Activated CD4-positive, alpha-beta T cell treated with anti-CD3 and anti-CD28 coated beads for 36 hours (primary cell): ENCODE measurements at regions not wholly inside any gene's neighbourhood (a gene's known extent, or its start where the extent isn't known, plus 50 kb on each side); places are given as distances from the start of the nearest gene placed in this dataset.

Experiments
- ATAC-seq: fragments of 200-7000 bp; cut with Tn5 transposase; one replicate; pipeline ENCODE4 v1.10.0; 2021; ENCODE audit warnings: mild to moderate bottlenecking, moderate library complexity
- CTCF ChIA-PET: fragments of 350-600 bp; sonication (Branson Sonifier 250); formaldehyde crosslinking; loops from one replicate; lab custom pipeline; 2021; ENCODE audit warnings: antibody characterized with exemption; lab: Charles Lee
- POLR2A ChIA-PET: fragments of 350-600 bp; sonication (Branson Sonifier 250); formaldehyde crosslinking; loops from one replicate; lab custom pipeline; 2021; ENCODE audit warnings: antibody characterized with exemption, inconsistent platforms; lab: Charles Lee
- DNase-seq: peaks from one replicate; pipeline ENCODE4 v3.0.0-alpha.2; 2020
- H3K27ac Mint-ChIP-seq: one replicate; pipeline ENCODE4 v1.8.0; 2021; ENCODE audit warnings: mixed read lengths
- H3K27me3 Mint-ChIP-seq: one replicate; pipeline ENCODE4 v1.8.0; 2021; ENCODE audit warnings: mixed read lengths
- H3K36me3 Mint-ChIP-seq: one replicate; pipeline ENCODE4 v1.8.0; 2021; ENCODE audit warnings: low read depth, mixed read lengths
- H3K4me1 Mint-ChIP-seq: one replicate; pipeline ENCODE4 v1.8.0; 2021; ENCODE audit warnings: mixed read lengths
- H3K4me3 Mint-ChIP-seq: one replicate; pipeline ENCODE4 v1.8.0; 2021; ENCODE audit warnings: mild to moderate bottlenecking, moderate library complexity, mixed read lengths
- H3K9me3 Mint-ChIP-seq: one replicate; pipeline ENCODE4 v1.8.0; 2021; ENCODE audit warnings: low read depth, mixed read lengths
- intact Hi-C, 2 experiments: fragments of 100-400 bp; cut with DNase I in 1 of 2; cut with micrococcal nuclease in 1 of 2; formaldehyde crosslinking; loops; one replicate each; pipeline versions ENCODE4 v1.14.2 to v1.15.1; 2022 to 2024; cut with DNase I, micrococcal nuclease

DNA sequence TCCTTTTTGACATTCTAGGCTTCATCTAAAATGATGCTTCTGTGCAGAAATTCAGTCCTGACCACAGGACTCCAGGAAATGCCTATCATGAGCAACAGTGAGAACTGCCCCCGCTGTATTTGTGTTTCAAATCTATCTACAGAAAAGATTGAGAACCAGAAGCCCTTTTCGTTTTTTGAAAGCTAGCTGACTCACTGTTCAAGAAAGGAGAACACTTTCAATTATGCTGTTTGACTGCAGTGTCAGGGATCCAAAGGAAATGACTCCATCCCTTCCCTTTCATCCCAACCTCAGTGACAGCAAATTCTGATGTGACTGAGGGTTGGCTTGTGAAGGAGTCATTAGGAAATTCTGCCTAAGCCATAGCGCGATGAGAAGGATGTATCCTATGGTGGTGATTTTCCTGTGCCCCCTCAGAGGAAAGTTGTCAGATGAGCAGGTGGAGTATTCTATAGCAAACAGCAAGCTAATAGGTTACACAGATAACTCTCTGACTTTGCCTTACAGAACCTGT lies 622.3 kb downstream of the TMEM114 start:
- Mint-ChIP-seq H3K4me1 (no peaks in the 10 kb centered on the region), H3K27me3 (no peaks in the 10 kb centered on the region), H3K4me3 (no peak overlapping the region), H3K9me3 (peaks cover 8% of the 10 kb centered on the region), H3K36me3 (no peaks in the 10 kb centered on the region), H3K27ac (no peak overlapping the region)
- intact Hi-C loops: no loop called here
- ChIA-PET POLR2A (no interaction called here), CTCF (no interaction called here)
- DNase-seq (no peak), ATAC-seq (no peak)

- Mint-ChIP-seq H3K27ac (no peak overlapping the region), H3K9me3 (peaks cover 7% of the 10 kb centered on the region), H3K4me1 (no peaks in the 10 kb centered on the region), H3K27me3 (no peaks in the 10 kb centered on the region), H3K36me3 (no peaks in the 10 kb centered on the region), H3K4me3 (no peak overlapping the region)
- ChIA-PET POLR2A (no interaction called here), CTCF (no interaction called here)
- intact Hi-C loops: no loop called here
- ATAC-seq (no peak), DNase-seq (no peak)
These were observed 625.6 kb downstream of the TMEM114 start for GRCh38 chr16:7964744-7965143.

DNA sequence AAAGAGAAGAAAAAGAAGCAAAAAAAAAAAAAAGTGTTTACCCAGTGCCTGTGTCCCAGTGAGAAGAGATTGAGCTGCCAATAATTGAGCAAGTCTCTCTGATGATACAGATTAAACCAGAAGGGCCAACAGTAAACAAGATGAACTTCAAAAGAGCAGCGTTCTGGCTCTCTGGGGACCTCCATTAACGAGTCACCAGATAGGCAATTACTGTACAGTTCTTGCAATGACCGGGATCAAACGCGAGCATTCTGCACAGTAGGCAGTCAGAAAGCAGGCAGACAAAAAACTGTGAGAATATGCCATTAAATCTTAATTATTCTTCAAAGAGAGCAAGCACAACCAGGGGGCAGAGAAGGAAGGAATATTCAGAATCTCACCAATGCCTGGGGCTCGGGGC lies 626.1 kb downstream of the TMEM114 start:
- Mint-ChIP-seq H3K36me3 (no peaks in the 10 kb centered on the region), H3K9me3 (peaks cover 7% of the 10 kb centered on the region), H3K4me1 (no peaks in the 10 kb centered on the region), H3K27me3 (no peaks in the 10 kb centered on the region), H3K4me3 (no peak overlapping the region), H3K27ac (no peak overlapping the region)
- DNase-seq (no peak), ATAC-seq (no peak)
- intact Hi-C loops: no loop called here
- ChIA-PET POLR2A (interaction anchor here (0.7 kb wide), 1 partner anchor 179 kb away, joined by 3 read pairs; no protein-coding TSS in a partner anchor), CTCF (no interaction called here)

GRCh38 chr16:7962091-7962879 lies 628.0 kb downstream of the TMEM114 start:
- ATAC-seq: no peak
- intact Hi-C loops: no loop called here
- Mint-ChIP-seq H3K4me3 (no peak overlapping the region), H3K9me3 (peaks cover 8% of the 10 kb centered on the region), H3K4me1 (no peaks in the 10 kb centered on the region), H3K36me3 (no peaks in the 10 kb centered on the region), H3K27ac (no peak overlapping the region), H3K27me3 (no peaks in the 10 kb centered on the region)
- DNase-seq: no peak
- ChIA-PET POLR2A (no interaction called here), CTCF (no interaction called here)

DNA sequence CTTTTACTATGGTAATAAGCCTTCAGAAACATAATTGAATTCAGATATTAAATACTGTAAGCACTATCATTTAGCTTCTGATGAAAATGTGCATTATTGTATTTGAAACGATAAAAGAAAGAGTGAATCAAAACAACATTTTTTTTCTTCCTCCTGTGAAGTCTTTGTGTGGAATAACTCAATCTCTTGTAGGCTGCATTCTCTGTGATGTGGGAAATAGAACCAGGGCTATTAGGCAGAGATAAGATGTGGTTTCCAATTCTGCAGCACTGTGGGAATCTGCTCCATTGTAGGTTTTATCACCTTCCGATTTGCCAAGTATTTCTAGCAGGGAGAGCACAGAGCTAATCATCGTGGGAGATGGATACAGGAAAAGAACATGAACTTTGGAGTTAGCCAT lies 624.5 kb downstream of the RBFOX1 start:
- H3K27me3 Mint-ChIP-seq: no peaks in the 10 kb centered on the region
- H3K27ac Mint-ChIP-seq: no peak overlapping the region
- intact Hi-C loops: no loop called here
- no peak for ATAC-seq
- POLR2A ChIA-PET: interaction anchor here (0.6 kb wide), 1 partner anchor 1392 kb away, joined by 5 read pairs; no protein-coding TSS in a partner anchor
- no peak overlapping the region for H3K4me3 Mint-ChIP-seq
- H3K9me3 Mint-ChIP-seq: peaks cover 12% of the 10 kb centered on the region
- DNase-seq: no peak
- CTCF ChIA-PET: no interaction called here
- H3K36me3 Mint-ChIP-seq: no peaks in the 10 kb centered on the region
- H3K4me1 Mint-ChIP-seq: no peaks in the 10 kb centered on the region

GRCh38 chr16:7953360-7953759 lies 620.7 kb downstream of the RBFOX1 start:
- intact Hi-C loops: no loop called here
- H3K27me3 Mint-ChIP-seq: no peaks in the 10 kb centered on the region
- H3K27ac Mint-ChIP-seq: no peak overlapping the region
- no peak for DNase-seq
- H3K9me3 Mint-ChIP-seq: peaks cover 12% of the 10 kb centered on the region
- no peaks in the 10 kb centered on the region for H3K4me1 Mint-ChIP-seq
- POLR2A ChIA-PET: no interaction called here
- no peak for ATAC-seq
- no peak overlapping the region for H3K4me3 Mint-ChIP-seq
- H3K36me3 Mint-ChIP-seq: no peaks in the 10 kb centered on the region
- CTCF ChIA-PET: no interaction called here

DNA sequence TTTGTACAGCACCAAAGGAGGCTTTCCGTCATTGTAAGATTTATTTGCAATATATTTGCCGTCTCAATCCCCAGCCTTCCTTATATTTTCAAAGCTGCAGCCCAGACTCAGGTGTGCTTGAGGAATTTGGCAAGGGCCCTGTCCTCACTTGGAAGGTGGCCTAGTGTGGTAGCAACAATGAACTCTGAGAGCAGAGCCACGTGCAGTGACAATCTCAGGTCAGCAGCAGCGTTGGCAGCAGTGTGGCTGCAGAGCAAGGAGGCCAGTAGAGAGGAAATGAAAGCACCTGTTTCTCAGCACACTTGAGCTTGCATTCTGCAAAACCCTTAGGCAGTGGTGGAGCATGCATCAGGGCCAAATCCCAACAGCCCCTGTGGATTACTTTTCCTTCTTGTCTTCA lies 613.5 kb downstream of the RBFOX1 start:
- no peaks in the 10 kb centered on the region for H3K27me3 Mint-ChIP-seq
- CTCF ChIA-PET: no interaction called here
- ATAC-seq (no peak), DNase-seq (no peak)
- peaks cover 12% of the 10 kb centered on the region for H3K9me3 Mint-ChIP-seq
- no peaks in the 10 kb centered on the region for H3K4me1 Mint-ChIP-seq
- no peak overlapping the region for H3K27ac Mint-ChIP-seq
- H3K36me3 Mint-ChIP-seq: no peaks in the 10 kb centered on the region
- POLR2A ChIA-PET: no interaction called here
- intact Hi-C loops: no loop called here
- H3K4me3 Mint-ChIP-seq: no peak overlapping the region

- Mint-ChIP-seq H3K27ac (no peak overlapping the region), H3K9me3 (peaks cover 9% of the 10 kb centered on the region), H3K4me1 (no peaks in the 10 kb centered on the region), H3K4me3 (no peak overlapping the region), H3K27me3 (no peaks in the 10 kb centered on the region), H3K36me3 (no peaks in the 10 kb centered on the region)
- no peak for ATAC-seq
- ChIA-PET CTCF (no interaction called here), POLR2A (no interaction called here)
- no peak for DNase-seq
- intact Hi-C loops: no loop called here
These were observed 605.5 kb downstream of the RBFOX1 start for GRCh38 chr16:7938175-7938574.

DNA sequence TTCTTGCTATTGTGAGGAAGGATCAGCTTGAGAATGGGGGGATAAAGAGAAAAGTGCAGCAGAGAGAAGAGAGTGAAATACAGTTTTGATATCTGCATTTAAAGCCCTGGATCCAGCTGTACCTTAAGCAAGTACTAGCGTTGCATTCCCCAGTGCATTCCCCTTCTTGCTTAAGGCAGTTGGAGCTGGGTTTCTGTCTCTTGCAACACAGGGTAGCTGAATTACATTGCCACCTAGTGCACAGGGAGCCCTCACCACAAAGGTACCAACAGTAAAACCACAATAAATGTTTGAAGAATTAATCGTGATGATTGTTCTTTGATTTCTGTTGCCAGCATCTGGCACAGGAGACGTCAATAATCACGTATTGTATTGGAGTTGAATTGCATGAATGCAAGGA lies 588.7 kb downstream of the RBFOX1 start:
- H3K4me3 Mint-ChIP-seq: no peak overlapping the region

DNA sequence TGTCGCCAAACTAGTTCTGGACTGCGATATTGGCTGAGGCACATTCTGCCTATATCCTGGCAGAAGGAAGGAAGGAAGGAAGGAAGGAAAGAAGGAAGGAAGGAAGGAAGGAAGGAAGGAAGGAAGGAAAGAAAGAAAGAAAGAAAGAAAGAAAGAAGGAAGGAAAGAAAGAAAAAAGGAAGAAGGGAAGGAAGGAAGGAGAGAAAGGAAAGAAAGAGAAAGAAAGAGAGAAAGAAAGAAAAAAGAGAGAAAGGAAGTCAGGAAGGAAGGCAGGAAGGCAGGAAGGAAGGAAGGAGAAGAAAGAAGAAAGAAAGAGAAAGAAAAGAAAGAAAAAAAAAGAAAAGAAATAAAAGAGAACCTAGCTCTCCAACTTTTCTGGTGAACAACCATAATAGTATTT lies 587.1 kb downstream of the RBFOX1 start:
- Mint-ChIP-seq H3K9me3 (peaks cover 29% of the 10 kb centered on the region), H3K36me3 (no peaks in the 10 kb centered on the region), H3K27me3 (no peaks in the 10 kb centered on the region), H3K4me1 (no peaks in the 10 kb centered on the region), H3K27ac (no peak overlapping the region), H3K4me3 (no peak overlapping the region)
- intact Hi-C loops: no loop called here
- POLR2A ChIA-PET: no interaction called here
- ATAC-seq (no peak), DNase-seq (no peak)
- CTCF ChIA-PET: no interaction called here

More for the DNA sequence above, 588.7 kb downstream of the RBFOX1 start:
- ChIA-PET CTCF (no interaction called here), POLR2A (no interaction called here)
- Mint-ChIP-seq H3K9me3 (peaks cover 23% of the 10 kb centered on the region), H3K36me3 (no peaks in the 10 kb centered on the region), H3K4me1 (no peaks in the 10 kb centered on the region), H3K27me3 (no peaks in the 10 kb centered on the region), H3K27ac (no peak overlapping the region)
- intact Hi-C loops: no loop called here
- no peak for DNase-seq
- ATAC-seq: no peak

DNA sequence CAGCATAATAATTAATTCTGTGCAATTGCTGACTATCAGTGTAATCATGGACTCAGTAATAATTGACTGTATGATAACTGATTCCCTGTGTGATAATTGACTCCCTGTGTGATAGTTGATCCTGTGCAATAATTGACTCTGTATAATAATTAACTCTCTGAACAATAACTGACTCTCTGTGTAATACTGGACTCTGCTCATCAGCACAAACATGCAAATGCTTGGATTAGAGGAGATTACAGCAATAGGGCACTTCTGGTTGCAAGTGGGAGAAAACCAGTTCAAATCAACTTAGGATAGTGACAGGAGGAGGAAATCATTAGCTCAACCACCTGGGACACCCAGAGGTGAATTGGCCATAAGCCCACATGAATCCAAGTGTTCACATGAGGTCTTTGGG lies 582.1 kb downstream of the RBFOX1 start:
- DNase-seq: no peak
- intact Hi-C loops: no loop called here
- H3K27ac Mint-ChIP-seq: no peak overlapping the region
- H3K4me1 Mint-ChIP-seq: no peaks in the 10 kb centered on the region
- no peak for ATAC-seq
- ChIA-PET POLR2A (no interaction called here), CTCF (no interaction called here)
- no peaks in the 10 kb centered on the region for H3K27me3 Mint-ChIP-seq
- peaks cover 18% of the 10 kb centered on the region for H3K9me3 Mint-ChIP-seq
- H3K36me3 Mint-ChIP-seq: no peaks in the 10 kb centered on the region
- H3K4me3 Mint-ChIP-seq: no peak overlapping the region

DNA sequence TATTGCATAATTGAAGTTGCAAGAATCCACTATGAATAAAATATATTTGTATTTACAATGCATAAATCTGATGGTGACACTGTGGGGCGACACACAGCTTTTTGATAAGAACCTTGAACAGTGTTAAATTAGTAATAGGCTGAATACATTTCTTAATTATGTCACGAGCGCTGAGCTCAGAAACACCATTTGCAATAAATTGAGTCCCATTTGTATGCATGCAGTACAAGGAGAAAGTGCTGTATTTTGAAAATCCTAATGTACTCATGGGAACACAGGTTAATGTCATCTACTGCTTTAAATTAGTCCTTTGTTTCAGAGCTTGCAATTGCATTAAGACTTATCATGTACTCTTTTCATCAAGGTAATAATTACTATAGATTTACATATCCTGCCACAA lies 579.5 kb downstream of the RBFOX1 start:
- Mint-ChIP-seq H3K4me1 (no peaks in the 10 kb centered on the region), H3K9me3 (peaks cover 16% of the 10 kb centered on the region), H3K36me3 (no peaks in the 10 kb centered on the region), H3K27ac (no peak overlapping the region), H3K27me3 (no peaks in the 10 kb centered on the region), H3K4me3 (no peak overlapping the region)
- ChIA-PET CTCF (no interaction called here), POLR2A (no interaction called here)
- ATAC-seq (no peak), DNase-seq (no peak)
- intact Hi-C loops: no loop called here
